ENCODE measurements at regions not wholly inside any gene's neighbourhood (a gene's known extent, or its start where the extent isn't known, plus 50 kb on each side); places are given as distances from the start of the nearest gene placed in this dataset.

- Histone ChIP-seq H4K20me1 (ENCODE audit: low read depth, low read length) (no peaks in the 10 kb centered on the region), H3F3A (ENCODE audit: insufficient read depth) (no peaks in the 10 kb centered on the region), H3K27me3 (ENCODE audit: low read length) (no peaks in the 10 kb centered on the region), H3K9me2 (replicated peaks; ENCODE audit: insufficient read depth, low read length) (no peaks in the 10 kb centered on the region), H3K4me3 (ENCODE audit: insufficient read depth, low read length, poor library complexity, severe bottlenecking) (no peak overlapping the region), H3K27ac (ENCODE audit: low read depth, low read length) (no peak overlapping the region), H3K36me3 (ENCODE audit: low read length) (no peaks in the 10 kb centered on the region), H3K9ac (ENCODE audit: low read length) (no peak overlapping the region), H2AFZ (ENCODE audit: low read depth, low read length, severe bottlenecking) (no peak overlapping the region), H3K4me2 (ENCODE audit: low read depth, low read length, poor library complexity, severe bottlenecking) (no peak overlapping the region), H3K79me2 (ENCODE audit: insufficient read depth, low read length) (no peaks in the 10 kb centered on the region), H3K9me3 (ENCODE audit: insufficient read depth, low read length) (no peaks in the 10 kb centered on the region)
- TF ChIP-seq EZH2phosphoT487 (conservative IDR thresholded peaks at IDR 0.05; ENCODE audit: low read length) (no peak), CTCF (IDR thresholded peaks at IDR 0.05; ENCODE audit: insufficient read depth, low read length, poor library complexity, severe bottlenecking) (no peak)
Observed at GRCh38 chr13:40254394-40254793, 412.0 kb downstream of the FOXO1 start.

GRCh38 chr13:40255551-40255950 lies 410.9 kb downstream of the FOXO1 start:
- no peaks in the 10 kb centered on the region for H4K20me1 ChIP-seq (ENCODE audit: low read depth, low read length)
- H3K4me2 ChIP-seq (ENCODE audit: low read depth, low read length, poor library complexity, severe bottlenecking): no peak overlapping the region

GRCh38 chr13:40259899-40260298 lies 406.5 kb downstream of the FOXO1 start:
- Histone ChIP-seq H3K27ac (ENCODE audit: low read depth, low read length) (no peak overlapping the region), H3K9me3 (ENCODE audit: insufficient read depth, low read length) (no peaks in the 10 kb centered on the region), H2AFZ (ENCODE audit: low read depth, low read length, severe bottlenecking) (no peak overlapping the region), H3K4me2 (ENCODE audit: low read depth, low read length, poor library complexity, severe bottlenecking) (no peak overlapping the region), H3F3A (ENCODE audit: insufficient read depth) (no peaks in the 10 kb centered on the region), H3K4me3 (ENCODE audit: insufficient read depth, low read length, poor library complexity, severe bottlenecking) (no peak overlapping the region), H3K79me2 (ENCODE audit: insufficient read depth, low read length) (no peaks in the 10 kb centered on the region), H3K9me2 (replicated peaks; ENCODE audit: insufficient read depth, low read length) (no peaks in the 10 kb centered on the region), H4K20me1 (ENCODE audit: low read depth, low read length) (no peaks in the 10 kb centered on the region), H3K9ac (ENCODE audit: low read length) (no peak overlapping the region), H3K27me3 (ENCODE audit: low read length) (no peaks in the 10 kb centered on the region), H3K36me3 (ENCODE audit: low read length) (no peaks in the 10 kb centered on the region)
- TF ChIP-seq CTCF (IDR thresholded peaks at IDR 0.05; ENCODE audit: insufficient read depth, low read length, poor library complexity, severe bottlenecking): no peak
- no peak for TF ChIP-seq EZH2phosphoT487 (conservative IDR thresholded peaks at IDR 0.05; ENCODE audit: low read length)

More at GRCh38 chr13:40255551-40255950, 410.9 kb downstream of the FOXO1 start:
- H3F3A ChIP-seq (ENCODE audit: insufficient read depth): no peaks in the 10 kb centered on the region
- no peak overlapping the region for H3K9ac ChIP-seq (ENCODE audit: low read length)
- no peaks in the 10 kb centered on the region for H3K27me3 ChIP-seq (ENCODE audit: low read length)
- no peaks in the 10 kb centered on the region for H3K36me3 ChIP-seq (ENCODE audit: low read length)
- no peak overlapping the region for H3K4me3 ChIP-seq (ENCODE audit: insufficient read depth, low read length, poor library complexity, severe bottlenecking)
- no peaks in the 10 kb centered on the region for H3K9me3 ChIP-seq (ENCODE audit: insufficient read depth, low read length)
- no peak overlapping the region for H3K27ac ChIP-seq (ENCODE audit: low read depth, low read length)
- H2AFZ ChIP-seq (ENCODE audit: low read depth, low read length, severe bottlenecking): no peak overlapping the region
- no peaks in the 10 kb centered on the region for H3K79me2 ChIP-seq (ENCODE audit: insufficient read depth, low read length)
- TF ChIP-seq CTCF (IDR thresholded peaks at IDR 0.05; ENCODE audit: insufficient read depth, low read length, poor library complexity, severe bottlenecking) (no peak), EZH2phosphoT487 (conservative IDR thresholded peaks at IDR 0.05; ENCODE audit: low read length) (no peak)
- H3K9me2 ChIP-seq (replicated peaks; ENCODE audit: insufficient read depth, low read length): no peaks in the 10 kb centered on the region

Data from SU-DHL-6 (cell line).